ENCODE measurements at regions not wholly inside any gene's neighbourhood (a gene's known extent, or its start where the extent isn't known, plus 50 kb on each side); places are given as distances from the start of the nearest gene placed in this dataset.
A peak's percentile ranks its signal among the peaks of the same experiment; 100 is the strongest.
"Not testable (repeated sequence)": the region's sequence is repeated elsewhere in the genome, so short reads cannot be mapped to it uniquely, and the experiment has no call there.

- DNase-seq, result no peak
These were observed 60.3 kb upstream of the ZNF81 start for GRCh38 chrX:47776292-47777006.

GRCh38 chrX:47772764-47773163, 63.9 kb upstream of the ZNF81 start:
- no peak for DNase-seq

DNA sequence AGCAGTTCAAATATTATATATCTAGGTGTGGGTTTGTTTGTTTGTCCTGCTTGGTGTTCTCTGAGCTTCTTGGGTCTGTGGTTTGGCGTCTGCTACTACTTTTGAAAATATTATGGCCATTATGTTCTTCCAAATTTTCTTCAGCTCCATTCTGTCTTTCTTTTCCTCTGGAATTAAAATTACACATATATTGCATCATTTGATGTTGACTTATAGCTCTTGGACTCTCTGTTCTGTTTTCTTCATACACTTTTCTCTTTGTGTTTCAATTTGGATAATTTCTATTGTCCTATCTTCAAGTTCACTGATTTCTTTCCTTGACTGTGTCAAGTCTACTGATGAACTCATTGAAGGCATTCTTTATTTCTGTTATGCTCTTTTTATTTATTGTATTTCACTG, 65.2 kb upstream of the ZNF81 start:
- no peak for DNase-seq

GRCh38 chrX:47762826-47763225, 73.9 kb upstream of the ZNF81 start:
- DNase-seq, result not testable (repeated sequence)

GRCh38 chrX:47752685-47753084, 84.0 kb upstream of the ZNF81 start:
- DNase-seq, result no peak

DNA sequence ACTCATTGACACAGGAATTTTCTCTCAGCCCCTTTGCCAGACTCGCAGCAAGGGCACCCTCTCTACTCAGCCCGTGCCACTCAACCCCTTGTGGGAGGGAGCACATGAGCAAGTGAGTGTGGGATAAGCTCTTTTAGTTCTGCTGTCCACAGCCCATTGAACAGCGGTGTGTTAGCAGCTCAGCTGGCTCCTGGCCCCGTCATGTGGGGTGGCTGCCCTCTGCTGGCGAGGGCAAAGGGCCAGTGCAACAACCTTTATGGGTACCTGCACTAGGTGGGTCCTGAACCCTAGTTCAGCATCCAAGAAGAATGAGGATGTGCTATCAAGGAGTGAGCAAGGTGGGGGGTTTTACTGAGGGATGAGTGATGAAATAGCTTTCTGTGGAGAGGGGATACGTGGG, 85.0 kb upstream of the ZNF81 start:
- DNase-seq, result peak in 3 of 56 donors; percentile 0 to 2 (median 0)

DNA sequence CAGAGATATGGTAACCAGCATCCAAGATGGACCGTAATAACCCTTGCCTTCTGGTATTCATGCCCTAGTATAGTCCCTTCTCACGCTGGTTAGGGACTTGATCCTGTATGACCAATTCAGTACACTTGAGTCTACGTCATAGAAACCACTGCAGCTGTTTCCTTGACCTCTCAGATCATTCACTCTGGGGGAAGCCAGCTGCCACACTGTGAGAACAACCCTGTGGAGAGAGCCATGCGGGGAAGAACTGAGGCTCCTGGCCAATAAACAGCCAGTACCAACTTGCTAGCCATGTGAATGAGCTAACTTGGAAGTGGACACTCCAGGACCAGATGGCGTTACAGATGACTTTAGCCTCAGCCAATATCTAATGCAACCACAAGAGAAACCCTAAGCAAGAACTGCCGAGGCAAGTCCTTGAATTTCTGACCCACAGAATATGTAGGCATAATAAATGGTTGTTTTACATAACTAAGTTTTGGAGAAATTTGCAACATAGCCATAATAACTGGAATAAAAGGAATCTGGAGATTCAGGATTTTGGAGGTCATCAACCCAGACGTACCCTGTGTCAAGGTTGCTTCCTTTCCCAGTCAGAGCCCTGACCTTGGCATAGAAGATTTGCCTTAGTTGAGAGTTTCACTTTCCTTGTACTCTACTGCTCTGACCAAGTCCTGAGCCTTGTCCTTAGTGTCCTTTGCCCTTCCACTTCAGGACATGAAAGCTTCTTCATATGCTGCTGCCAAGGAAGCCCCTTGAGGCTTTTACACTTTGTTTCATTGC, 87.3 kb upstream of the ZNF81 start:
- DNase-seq, result no peak

DNA sequence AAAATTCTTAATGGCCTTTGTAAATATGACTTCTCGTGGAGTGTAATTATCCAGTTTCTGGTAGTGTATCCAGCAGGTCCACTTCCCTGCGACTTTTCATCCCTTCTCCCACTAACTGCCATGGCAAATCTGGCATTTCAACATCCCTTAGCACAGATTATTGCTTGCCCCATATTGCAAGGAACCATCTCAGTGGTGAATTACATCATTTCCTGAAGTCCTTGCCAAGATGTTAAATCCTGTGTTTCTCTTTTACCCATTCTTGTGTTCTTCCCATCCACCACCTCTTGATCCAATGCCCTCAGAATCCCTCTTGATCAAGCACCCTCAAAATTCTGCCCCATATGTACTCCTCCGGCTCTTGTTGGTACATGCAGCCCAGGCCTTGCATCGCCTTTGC, 88.1 kb upstream of the ZNF81 start:
- DNase-seq, result no peak

GRCh38 chrX:47746446-47746845, 87.5 kb upstream of the UXT start:
- no peak for DNase-seq

DNA sequence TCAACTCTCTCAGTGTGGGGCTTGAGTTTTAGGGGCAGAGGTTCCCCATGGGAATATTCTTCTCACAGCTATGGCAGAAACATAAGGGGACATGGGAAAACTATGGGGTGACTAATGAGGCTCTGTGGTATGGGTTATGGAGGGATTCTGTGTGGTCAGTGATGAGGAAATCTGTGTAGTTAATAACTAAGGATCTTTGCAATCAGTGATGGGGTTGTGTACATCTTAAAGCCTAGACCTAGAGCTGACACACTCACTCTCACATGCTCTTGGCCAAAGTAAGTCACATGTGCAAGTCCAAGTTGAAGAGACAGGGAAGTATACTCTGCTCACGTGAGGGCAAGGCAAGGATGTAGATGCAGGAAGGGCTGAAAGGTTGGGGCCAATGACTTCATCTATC, 86.4 kb upstream of the UXT start:
- no peak for DNase-seq

- DNase-seq, result no peak
These were observed 84.5 kb upstream of the UXT start for GRCh38 chrX:47743504-47743903.

DNA sequence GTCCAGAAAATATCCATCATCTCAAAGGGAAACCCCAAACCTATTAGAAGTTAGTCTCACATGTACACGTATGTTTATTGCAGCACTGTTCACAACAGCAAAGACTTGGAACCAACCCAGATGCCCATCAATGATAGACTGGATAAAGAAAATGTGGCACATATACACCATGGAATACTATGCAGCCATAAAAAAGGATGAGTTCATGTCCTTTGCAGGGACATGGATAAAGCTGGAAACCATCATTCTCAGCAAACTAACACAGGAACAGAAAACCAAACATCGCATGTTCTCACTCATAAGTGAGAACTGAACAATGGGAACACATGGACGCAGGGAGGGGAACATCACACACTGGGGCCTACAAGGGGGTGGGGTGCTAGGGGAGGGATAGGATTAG, 79.9 kb upstream of the UXT start:
- DNase-seq, result not testable (repeated sequence)

DNA sequence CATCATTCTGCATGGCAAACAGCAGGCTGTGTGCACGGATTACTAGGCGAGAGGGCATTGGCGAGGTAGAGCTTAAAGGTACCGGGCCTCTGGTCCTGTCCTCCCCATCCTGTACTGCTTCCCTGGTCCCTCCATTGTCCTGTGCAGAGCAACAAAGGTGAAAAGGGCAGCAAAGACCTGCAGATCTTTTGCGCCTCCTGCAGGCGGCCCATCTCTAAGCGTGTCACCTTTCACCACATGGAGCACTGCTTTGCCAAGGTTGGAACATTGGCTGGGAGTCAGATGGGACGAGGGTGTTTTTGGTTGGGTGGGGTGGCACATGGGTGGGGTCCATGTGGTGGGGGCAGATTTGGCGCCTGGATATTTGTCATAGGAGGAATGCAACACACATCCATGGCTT, 64.7 kb upstream of the UXT start:
- DNase-seq, result no peak

GRCh38 chrX:47723083-47723482, 64.1 kb upstream of the UXT start:
- DNase-seq, result no peak

DNA sequence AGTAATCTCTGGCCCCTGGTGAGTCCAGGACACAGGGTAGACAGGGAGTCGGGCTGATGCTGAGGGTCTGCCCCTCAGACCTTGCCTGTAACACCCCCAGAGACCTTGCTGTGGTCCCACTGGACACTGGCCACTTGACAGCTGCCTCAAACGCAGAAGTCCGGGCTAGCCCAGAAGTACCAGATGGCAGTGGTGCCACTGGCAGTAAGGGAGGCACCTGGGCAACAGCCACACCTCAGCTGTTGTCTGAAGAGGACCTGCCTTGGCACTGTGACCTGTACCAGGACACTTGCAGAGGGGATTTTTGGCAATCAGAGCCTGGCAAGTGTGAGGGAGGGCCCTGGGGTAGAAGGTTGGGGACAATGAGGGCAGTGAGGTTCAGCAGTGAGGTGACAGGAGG, 63.3 kb upstream of the UXT start:
- DNase-seq, result no peak

- DNase-seq, result not testable (repeated sequence)
These were observed 56.1 kb upstream of the UXT start for GRCh38 chrX:47715078-47715477.

- DNase-seq, result peak in 1 of 56 donors; percentile 1
These were observed 53.7 kb upstream of the UXT start for GRCh38 chrX:47712675-47713074.

- DNase-seq, result no peak
These were observed 51.3 kb upstream of the UXT start for GRCh38 chrX:47710252-47710651.
